ENCODE measurements at regions not wholly inside any gene's neighbourhood (a gene's known extent, or its start where the extent isn't known, plus 50 kb on each side); places are given as distances from the start of the nearest gene placed in this dataset.

GRCh38 chr5:18141222-18141621, 507.0 kb downstream of the TAF11L14 start:
- CTCF ChIA-PET: interaction anchor here (0.6 kb wide), 1 partner anchor 1050 kb away, joined by 6 read pairs; no protein-coding TSS in a partner anchor
- BruUV-seq (replicated peaks): no TSS peak
- intact Hi-C loops (cut with micrococcal nuclease; ENCODE audit: unreplicated experiment): no loop called here
- Mint-ChIP-seq H3K36me3 (ENCODE audit: insufficient read depth, unreplicated experiment) (no peaks in the 10 kb centered on the region), H3K27me3 (ENCODE audit: unreplicated experiment) (no peaks in the 10 kb centered on the region), H3K27ac (ENCODE audit: unreplicated experiment) (no peak overlapping the region), H3K4me1 (ENCODE audit: low read depth, unreplicated experiment) (no peaks in the 10 kb centered on the region), H3K9me3 (ENCODE audit: low read depth, unreplicated experiment) (peaks cover 15% of the 10 kb centered on the region), H3K4me3 (ENCODE audit: low read depth, unreplicated experiment) (no peak overlapping the region)
- TF ChIP-seq, protein P1, sequence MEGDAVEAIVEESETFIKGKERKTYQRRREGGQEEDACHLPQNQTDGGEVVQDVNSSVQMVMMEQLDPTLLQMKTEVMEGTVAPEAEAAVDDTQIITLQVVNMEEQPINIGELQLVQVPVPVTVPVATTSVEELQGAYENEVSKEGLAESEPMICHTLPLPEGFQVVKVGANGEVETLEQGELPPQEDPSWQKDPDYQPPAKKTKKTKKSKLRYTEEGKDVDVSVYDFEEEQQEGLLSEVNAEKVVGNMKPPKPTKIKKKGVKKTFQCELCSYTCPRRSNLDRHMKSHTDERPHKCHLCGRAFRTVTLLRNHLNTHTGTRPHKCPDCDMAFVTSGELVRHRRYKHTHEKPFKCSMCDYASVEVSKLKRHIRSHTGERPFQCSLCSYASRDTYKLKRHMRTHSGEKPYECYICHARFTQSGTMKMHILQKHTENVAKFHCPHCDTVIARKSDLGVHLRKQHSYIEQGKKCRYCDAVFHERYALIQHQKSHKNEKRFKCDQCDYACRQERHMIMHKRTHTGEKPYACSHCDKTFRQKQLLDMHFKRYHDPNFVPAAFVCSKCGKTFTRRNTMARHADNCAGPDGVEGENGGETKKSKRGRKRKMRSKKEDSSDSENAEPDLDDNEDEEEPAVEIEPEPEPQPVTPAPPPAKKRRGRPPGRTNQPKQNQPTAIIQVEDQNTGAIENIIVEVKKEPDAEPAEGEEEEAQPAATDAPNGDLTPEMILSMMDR (IDR thresholded peaks at IDR 0.05; ENCODE audit: unreplicated experiment): no peak
- no peak for DNase-seq

GRCh38 chr5:18142831-18143230, 508.6 kb downstream of the TAF11L14 start:
- intact Hi-C loops (cut with micrococcal nuclease; ENCODE audit: unreplicated experiment): no loop called here
- H3K27me3 Mint-ChIP-seq (ENCODE audit: unreplicated experiment): no peaks in the 10 kb centered on the region
- no peak overlapping the region for H3K4me3 Mint-ChIP-seq (ENCODE audit: low read depth, unreplicated experiment)
- TF ChIP-seq, protein P1 (IDR thresholded peaks at IDR 0.05; ENCODE audit: unreplicated experiment): no peak
- H3K36me3 Mint-ChIP-seq (ENCODE audit: insufficient read depth, unreplicated experiment): no peaks in the 10 kb centered on the region
- no TSS peak for BruUV-seq (replicated peaks)
- CTCF ChIA-PET: no interaction called here
- H3K4me1 Mint-ChIP-seq (ENCODE audit: low read depth, unreplicated experiment): no peaks in the 10 kb centered on the region
- H3K27ac Mint-ChIP-seq (ENCODE audit: unreplicated experiment): no peak overlapping the region
- H3K9me3 Mint-ChIP-seq (ENCODE audit: low read depth, unreplicated experiment): peaks cover 15% of the 10 kb centered on the region
- no peak for DNase-seq

DNA sequence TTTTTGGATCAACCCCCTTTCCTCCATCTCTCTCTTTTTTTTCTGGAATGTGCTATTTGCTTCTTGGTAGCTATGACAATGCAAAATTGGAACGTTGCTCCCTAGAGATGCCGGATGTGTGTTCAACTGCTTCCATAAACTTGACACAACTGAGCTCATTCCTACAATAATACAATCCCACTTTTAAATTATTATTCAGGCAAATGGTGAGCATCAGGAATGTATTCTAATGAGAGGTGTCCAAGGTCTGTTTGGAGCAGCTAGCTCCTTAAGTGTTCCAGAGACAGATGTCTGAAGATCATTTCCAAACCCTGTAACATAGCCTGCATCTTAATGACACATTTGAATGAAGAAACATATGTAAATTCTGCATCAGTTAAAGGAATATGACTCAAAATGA, 518.4 kb downstream of the TAF11L14 start:
- DNase-seq: no peak
- TF ChIP-seq, protein P1 (IDR thresholded peaks at IDR 0.05; ENCODE audit: unreplicated experiment): no peak
- Mint-ChIP-seq H3K36me3 (ENCODE audit: insufficient read depth, unreplicated experiment) (no peaks in the 10 kb centered on the region), H3K4me1 (ENCODE audit: low read depth, unreplicated experiment) (no peaks in the 10 kb centered on the region), H3K27me3 (ENCODE audit: unreplicated experiment) (no peaks in the 10 kb centered on the region), H3K4me3 (ENCODE audit: low read depth, unreplicated experiment) (no peak overlapping the region), H3K9me3 (ENCODE audit: low read depth, unreplicated experiment) (peaks cover 7% of the 10 kb centered on the region), H3K27ac (ENCODE audit: unreplicated experiment) (no peak overlapping the region)
- CTCF ChIA-PET: no interaction called here
- BruUV-seq (replicated peaks): no TSS peak
- intact Hi-C loops (cut with micrococcal nuclease; ENCODE audit: unreplicated experiment): no loop called here

DNA sequence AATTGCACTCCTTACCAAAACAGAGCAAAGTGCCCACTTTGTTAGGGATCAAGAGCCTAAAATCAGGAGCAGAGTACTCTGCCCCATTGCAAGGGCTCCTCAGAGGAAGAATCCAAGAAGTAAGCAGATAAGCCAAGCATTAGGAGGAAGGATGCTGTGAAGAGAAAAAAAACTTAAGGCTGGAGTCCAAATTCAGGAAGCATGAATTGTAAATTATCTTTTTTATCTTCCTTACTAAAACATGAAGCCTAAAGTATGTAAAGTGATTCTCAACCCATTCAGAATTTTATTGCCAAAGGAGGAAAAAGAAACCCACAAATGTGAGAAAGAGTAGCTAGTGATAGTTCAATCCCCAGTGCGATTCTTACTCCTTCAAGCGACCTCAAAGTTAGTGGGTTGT, 523.9 kb downstream of the TAF11L14 start:
- H3K9me3 Mint-ChIP-seq (ENCODE audit: low read depth, unreplicated experiment): peaks cover 12% of the 10 kb centered on the region
- TF ChIP-seq, protein P1 (IDR thresholded peaks at IDR 0.05; ENCODE audit: unreplicated experiment): no peak
- no peaks in the 10 kb centered on the region for H3K36me3 Mint-ChIP-seq (ENCODE audit: insufficient read depth, unreplicated experiment)
- H3K27me3 Mint-ChIP-seq (ENCODE audit: unreplicated experiment): no peaks in the 10 kb centered on the region
- H3K4me3 Mint-ChIP-seq (ENCODE audit: low read depth, unreplicated experiment): no peak overlapping the region
- no peak for DNase-seq
- H3K27ac Mint-ChIP-seq (ENCODE audit: unreplicated experiment): no peak overlapping the region
- CTCF ChIA-PET: no interaction called here
- BruUV-seq (replicated peaks): no TSS peak
- intact Hi-C loops (cut with micrococcal nuclease; ENCODE audit: unreplicated experiment): no loop called here
- H3K4me1 Mint-ChIP-seq (ENCODE audit: low read depth, unreplicated experiment): no peaks in the 10 kb centered on the region
